ENCODE measurements at regions not wholly inside any gene's neighbourhood (a gene's known extent, or its start where the extent isn't known, plus 50 kb on each side); places are given as distances from the start of the nearest gene placed in this dataset.

DNA sequence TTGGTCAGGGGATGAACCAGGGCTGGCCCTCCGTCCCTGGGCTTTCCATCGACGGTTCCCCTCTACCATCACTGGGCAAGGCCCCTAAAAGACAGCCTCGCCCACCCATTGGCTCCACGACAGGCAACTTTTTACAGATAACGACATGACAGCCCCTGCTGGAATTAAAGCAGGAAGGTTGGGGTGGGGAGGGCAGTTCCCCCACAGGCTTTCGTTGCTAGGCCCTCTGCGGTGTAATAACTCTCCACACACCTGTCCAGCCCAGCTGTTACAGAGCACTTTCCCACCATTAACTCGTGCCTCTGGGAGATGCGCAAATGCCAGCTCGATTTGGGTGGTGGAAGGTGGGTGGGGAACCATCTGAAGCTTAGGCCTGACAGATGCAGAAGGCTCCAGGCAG, 264.2 kb upstream of the TLE3 start:
- no peak for DNase-seq

DNA sequence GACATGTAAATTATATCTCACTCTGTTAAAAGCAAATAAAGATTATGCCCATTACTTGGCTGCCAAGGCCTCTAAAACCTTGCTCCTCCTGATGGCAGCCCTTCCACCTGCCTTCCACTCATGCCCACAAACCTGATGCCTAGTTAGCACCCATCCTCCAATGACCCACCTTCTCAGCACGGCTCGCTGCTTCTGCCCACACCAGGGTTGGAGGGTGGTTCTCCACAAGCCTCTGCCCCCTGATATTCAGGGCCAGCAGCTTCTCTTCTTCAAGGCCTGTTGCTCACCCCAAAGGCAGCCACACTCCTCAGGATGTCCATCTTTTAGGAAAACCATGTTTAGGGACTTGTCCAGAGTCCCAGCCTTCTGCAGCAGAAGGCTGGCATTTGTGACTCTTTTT, 263.4 kb upstream of the TLE3 start:
- no peak for DNase-seq

DNA sequence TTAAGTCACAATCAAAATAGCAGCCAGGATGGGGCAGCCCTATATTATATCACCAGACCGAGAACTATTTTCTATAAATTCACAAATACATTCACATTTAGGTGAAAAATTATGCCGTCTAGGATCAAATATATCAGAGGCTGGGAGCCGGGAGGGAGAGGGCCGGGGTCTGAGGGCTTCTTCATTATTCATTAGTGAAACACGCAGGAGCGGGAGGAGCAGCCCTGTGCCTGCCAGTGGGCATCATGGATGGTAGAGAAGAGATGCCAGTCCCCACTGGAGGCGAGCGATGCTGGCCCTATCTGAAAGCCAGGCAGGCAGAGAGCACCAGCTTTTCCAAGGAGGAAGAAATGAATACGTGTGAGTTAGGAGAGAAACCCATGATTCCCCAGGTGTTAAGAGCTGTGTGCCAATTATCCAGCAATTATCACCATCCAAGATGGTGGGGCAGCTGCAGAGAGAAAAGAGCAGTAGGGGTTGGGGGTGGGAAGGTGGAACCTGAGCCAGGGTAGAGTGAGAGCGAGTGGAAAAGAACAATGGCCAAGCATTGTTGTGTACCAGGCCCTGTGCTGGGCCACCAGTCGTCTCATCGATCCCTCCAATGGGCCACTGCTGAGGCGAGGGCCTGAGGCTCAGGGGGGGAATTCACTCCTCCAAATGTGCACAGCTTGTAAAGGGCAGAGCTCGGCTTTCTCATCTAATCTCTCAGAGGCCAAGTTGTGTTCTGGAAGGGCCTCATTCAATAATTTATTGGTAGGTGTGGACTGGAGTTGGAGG, 261.3 kb upstream of the TLE3 start:
- DNase-seq: no peak

DNA sequence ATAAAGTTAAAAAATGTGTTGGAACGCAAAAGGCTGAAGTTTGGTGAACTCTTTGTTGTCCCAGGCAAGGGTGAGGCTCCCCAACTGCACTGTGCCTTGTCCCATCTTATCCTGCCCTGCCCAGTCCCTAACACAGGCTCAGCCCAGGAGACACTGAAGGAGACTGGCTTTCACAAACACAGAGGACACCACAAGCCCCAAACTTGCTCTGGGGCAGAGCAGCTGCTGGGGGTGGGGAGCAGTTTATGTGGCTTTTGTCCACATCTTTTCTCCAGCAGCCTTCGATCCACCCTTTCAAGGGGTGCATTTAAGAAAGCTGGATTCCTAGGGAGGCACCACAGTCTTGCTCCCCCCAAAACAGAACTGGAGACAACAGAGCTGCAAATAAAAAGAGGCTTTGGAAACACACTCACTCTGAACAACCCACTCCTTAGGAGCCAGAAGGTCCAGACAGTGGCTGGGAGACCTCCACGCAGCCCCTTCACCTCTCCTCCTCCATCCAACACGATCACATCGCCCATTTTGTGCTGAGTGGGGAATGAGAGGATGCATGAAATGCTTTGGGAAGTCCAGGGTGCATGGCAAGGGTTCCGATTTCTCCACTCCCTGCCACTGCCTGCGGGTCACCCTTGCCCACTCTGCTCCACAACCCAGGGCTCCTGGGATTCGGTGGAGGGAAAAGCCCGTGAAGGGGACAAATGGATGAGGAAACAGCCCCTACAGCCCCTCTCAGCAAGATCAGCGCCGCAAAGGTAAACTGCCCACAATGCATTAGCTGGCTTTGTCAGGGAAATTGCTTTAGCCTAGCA, 260.5 kb upstream of the TLE3 start:
- DNase-seq: no peak

DNA sequence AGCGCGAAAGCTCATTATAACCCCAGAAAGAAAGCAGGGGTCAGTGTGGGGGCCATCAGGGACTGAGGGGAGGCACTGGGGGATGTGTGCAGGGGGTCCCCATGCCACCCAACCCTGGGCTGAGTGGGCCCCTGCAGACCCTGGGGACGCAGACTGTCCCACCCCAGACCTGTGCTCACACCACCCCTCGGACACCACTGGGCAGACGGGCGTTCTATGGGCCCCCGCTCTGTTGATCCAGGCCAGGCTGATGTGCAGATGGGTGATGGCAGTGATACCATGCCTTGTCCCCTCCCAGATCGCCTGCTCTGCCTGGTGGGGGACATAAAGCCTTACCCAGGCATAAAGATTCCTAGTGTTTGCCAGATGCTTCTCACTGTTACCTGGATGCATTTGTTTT, 259.7 kb upstream of the TLE3 start:
- no peak for DNase-seq

DNA sequence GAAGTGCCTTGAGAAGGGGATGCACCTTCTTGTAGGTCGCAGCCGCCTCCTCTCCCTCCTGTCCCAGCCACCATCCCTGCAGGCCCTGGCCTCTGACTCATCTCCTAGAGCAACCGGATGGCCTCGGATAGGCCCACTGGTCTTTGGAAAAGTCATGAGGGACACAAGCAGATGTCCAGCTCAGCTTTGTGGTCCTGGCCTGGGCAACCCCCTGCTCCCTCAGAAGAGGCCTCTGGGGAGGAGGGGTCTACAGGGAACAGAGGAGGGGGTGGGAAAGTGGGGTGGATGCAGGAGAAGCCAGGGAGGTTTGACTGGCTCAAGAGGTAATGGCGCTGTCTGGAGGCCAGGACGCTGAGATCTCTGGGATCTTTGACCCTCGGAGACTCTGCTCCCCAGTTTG, 259.2 kb upstream of the TLE3 start:
- DNase-seq: no peak

DNA sequence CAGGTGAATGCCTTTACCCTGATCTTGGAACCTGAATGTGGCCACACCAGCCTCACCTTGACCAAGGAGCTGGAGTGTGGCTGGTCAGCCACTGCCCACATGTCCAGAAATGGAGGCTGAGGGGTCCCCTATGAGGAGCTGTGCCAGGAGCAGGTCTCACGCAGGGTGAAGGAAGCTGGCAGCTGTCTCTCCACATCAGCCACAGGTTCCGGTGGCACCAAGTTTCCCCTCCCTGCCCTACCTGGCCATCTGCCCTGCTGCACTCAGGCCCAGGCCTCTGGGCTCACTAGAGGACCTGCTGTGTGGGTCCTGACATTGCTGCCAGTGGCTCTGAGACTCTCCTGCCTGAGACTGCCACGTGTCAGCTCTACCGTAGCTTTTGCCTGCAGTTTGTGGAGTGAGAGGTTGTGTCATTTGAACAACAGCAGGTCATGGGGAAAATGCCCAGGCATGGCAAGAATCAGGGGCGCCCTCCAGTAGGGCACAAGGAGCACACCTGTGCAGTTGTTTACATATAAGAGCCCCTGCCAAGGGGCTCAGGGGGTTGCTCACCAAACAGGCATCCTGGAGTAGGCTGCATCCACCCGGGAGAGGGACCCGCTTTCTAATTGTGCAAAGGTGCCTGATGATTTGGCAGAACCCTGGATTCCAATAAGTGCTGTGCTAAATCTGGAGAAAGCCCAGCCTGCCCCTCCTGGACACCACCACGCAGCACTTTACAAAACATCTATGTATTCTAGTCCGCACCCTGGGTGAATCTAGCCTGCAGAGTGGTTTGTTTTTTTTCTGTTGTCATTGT, 258.5 kb upstream of the TLE3 start:
- no peak for DNase-seq

DNA sequence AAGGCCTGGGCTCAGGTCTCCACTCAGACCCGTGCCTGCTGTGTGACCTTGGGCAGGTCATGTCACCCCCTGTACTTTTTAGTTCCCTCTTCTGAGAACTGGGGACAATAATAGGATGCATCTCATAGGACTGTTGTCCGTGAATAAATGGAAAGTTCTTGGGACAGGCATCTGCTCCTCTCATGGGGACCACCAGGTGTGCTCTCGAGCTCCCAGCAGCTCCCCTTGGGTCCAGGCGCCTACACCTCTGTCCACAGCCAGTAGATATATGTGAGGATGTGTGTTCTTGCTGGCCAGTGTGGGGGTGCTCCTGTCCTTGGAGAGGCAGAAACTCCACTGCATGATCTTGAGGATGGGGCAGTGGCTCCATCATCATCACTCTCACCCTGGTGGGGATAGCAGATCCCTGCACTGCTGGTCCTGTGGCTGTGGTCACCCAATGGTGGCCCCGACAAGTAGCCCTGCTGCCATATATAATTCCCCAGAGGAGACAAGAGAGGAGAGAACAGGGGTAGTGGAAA, 257.6 kb upstream of the TLE3 start:
- no peak for DNase-seq

DNA sequence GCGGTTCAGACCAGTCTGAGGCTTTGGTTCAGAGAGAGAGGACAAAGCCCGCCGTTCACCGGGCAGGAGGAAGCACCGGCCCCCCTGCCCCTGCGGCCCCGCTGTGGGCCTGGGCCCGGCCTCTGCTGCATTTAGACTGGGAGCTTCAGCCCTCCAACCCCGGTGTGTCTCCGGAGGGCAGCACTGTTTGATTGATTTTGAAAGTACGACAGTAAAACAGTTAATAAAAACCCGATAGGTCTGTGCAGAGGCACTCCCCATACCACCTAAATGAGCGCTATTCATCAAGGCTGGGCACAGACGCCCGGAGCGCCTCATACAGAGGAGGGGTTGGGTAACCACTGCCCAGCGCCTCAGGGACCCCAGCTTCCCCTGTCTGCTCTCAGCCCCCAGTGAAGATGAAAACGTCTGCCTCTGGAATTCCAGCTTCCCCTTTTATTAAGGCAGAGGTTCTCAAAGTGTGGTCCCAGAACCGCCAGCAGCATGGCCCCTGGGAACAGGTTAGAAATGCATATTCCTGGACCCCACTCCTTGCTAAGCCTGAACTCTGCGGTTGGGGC, 256.7 kb upstream of the TLE3 start:
- DNase-seq: no peak

DNA sequence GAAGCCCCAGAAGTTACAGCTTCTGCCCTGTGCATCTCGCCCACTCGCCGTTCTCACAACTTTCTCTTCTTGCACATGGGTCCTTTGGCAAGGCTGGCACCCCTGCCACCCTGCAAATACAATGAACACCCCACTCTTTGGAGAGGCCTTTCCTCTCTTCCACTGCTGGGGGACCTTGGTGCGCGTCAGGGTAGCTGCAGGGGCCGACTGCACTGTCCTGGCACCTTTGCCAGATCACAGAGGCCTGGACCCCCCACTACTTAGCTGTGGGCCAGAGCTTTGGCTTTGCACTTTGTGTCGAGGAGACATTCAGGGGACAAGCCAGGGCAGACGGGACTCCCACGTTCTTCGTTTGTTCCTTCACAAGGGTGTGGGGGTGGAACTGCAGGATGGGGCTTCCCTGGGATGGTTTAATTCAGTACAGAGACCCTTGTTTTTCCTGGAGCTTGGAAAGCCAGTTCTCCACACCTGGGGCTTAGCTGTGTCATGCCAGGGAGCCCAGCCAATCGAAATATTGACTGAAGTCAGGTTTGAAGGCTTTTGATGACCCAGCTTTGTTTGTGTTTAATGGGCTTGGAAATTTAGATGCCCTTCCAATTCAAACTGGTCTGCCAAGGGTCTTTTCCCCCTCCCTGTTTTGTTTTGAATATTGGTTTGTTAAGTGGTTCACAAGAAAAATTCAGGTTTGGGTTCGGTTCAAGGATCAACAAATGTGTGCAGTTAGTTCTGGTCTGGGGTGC, 256.1 kb upstream of the TLE3 start:
- DNase-seq: no peak

DNA sequence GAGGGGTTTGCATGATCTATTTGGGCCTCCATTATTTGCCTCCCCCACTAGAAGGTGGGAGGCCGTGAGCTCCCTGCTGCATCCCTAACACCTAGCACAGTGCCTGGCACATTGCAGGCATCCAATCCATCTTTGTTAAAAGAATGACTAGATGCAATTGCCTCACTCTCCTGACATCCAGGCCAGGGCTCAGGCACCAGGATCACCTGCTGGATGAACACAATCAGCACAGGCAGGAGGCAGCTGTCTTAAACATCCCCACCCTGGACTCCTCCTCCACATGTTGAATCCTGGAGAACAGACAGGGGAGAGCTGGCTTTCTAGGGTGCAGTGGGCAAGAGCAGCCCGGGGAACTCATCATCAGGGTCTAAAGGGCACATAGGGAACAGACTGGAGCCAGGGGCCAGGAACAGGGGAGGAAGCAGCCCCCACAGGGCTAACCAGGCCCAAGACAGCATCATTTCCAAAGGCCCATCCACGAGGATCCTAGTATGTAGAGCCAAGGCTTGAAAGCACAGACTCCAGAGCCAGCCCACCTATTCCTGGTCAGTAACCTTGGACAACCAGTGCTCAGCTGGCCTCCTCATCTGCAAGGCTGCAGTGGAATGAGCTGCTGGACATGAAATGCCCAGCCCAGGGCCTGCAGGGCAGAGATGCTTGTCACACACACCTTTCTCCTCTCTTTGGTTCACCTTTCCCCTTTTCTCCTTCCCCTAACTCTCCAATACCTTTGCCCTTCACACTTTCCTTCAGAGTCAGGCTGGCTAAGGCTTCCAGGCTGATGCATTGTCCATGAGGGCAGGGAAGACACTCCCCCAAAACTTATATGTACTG, 254.4 kb upstream of the TLE3 start:
- DNase-seq: no peak

DNA sequence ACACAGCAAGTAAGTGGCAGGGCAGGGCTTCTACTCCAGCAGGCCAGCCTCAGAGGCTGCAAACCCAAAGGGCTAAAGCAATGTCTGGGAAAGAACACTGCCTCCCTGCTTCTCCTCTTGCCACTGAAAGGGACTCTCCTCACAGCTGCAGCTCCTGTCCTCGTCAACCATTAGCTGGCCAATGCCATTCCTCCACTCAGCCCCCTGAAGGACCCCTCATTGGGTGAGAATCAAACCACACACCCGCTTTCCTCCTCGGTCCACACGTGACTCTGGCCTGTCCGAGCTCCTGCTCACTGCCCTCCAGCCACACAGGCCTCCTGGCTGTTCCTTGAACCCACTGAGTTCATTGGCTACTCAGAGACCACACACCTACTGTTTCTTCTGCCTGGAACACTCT, 253.7 kb upstream of the TLE3 start:
- no peak for DNase-seq

DNA sequence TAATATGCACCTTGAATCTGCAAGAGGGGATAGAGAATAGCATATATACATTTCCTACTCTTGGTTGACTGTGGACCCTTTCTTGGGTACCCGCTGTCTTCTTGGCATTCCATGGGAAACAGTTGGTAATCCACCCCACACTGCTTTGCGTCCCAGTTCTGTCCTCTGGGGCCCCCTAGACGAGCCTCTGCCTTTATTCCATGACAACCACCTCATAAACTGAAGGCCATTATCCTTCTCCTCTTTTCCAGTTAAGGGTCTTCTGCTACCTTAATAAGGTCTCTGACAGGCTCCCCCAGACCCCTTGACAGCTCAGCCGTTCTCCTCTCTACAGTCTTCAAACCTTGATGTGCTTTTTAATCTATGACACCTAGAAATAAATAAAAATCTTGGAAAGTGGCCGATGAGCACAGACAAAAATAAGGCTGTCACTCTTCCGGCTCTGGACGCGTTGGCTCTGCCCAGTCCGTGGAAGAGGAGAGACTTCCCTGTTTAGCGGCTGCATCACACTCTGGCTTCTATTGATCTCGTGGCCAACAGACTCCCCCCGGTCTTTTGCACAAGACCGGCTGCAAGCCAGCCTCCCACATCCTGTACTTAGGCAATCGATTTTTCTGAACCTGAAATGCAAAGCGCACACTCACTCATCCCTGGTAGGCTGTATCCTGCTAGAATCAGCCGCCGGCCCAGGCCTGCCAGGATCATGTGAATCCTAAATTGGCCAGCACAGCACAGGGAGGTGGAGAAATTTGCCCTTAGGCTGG, 251.0 kb upstream of the TLE3 start:
- DNase-seq: no peak

DNA sequence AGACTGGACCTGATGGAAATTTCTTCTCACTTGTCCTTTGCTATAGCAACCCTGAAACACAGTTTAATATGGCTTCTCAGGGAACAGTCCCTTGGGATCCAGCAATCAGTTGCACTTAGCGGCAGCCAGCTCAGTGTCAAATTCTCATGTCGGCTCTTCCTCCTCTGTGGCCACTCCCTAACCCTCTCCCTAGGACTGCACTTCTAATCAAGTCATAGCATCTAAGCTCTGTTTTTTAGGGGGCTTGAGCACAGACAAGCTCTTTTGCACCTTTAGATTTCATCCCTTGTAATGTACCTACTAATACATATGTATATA, 250.5 kb upstream of the TLE3 start:
- DNase-seq: no peak

DNA sequence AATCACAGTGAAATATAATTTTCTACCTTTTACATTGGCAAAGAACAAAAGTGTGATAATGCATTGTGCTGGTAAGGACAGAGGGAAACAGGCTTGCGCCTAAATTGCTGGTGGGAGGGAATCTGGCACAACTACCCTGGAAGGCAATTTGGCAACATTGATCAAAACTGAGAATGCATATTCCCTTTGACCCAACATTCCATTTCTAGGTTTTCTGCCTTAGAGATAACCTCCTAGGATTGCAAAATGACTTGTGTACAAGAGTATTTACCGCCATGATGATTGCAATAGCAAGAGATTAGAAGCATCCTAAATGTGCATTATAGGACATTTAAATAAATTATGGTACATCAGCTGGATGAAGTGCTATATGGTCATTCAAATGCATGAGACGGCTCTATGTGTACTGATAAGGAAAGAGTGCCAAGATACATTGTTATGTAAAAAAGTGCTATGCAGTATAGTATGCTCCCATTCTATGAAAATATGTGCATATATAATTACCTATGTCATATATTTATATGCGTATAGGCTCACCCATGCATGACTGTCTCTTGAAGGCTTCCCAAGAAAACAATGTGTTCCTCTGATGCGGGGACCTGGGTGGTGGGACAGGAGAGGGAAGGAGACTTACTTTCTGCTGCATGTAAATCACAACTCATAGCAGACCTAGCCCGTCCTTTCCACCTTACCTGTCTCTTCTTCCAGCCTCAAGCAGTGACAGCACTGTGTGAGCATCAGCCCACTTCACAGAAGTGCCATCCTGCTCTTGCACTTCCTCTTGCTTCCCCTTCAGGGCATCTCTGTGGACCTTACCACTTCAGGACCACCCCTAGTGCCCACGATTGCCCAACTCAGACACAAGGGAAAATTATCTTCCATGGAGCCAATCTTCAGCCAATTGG, 249.9 kb upstream of the TLE3 start:
- no peak for DNase-seq

DNA sequence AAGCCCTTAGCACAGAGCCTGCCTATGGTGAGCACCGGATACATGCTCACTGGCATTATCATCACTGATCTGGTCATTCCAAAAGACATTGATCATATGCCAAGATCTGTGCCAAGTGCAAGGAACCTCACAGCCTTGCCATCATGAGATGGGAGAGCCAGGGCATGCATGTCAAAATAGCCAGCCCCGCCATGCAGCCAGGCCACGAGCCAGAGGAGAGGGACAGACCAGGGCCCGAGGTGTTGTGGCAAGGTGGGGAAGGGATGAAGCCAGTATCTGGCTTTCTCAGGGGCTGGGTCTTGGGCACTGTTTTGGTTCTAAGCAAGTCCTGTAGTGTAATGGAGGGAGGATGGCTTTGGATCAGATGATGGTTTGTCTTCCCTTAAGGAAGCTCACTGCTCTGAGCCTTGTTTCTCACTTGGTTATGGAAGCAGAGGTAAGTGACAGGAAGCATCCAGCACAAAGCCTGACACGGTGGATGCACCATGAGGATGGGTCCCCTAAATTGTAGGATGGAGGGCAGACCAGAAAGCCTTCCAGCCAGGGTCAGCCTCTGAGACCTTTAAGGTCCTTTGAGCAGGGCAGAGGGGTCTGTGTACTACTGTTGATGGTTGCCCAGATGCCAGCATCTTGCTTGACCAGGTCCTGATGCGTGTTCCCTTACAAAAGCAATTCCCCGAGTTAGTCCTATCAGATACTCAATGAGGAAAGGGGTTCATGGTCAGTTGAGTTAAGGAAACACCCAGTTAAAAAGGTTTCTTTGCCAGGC, 247.7 kb upstream of the TLE3 start:
- DNase-seq: no peak

DNA sequence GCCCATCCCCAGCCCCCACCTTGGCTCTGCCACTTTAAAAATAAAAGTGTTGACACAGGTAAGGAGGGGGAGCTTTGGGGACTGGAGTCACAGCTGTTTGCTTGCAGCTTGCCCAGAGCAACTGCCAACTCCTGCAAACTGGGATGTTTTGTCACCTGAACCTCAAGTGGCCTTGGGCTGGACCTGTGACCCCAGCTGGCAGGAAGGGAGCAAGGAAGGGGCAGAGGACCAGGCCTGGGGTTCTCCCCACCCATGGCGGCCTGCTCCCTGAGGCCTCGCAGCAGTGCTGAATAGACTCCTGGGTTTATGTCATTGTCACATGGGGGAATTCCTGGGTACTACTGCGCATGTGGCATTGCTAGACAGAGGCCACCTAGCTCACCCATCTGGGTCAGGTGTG, 246.9 kb upstream of the TLE3 start:
- no peak for DNase-seq

DNA sequence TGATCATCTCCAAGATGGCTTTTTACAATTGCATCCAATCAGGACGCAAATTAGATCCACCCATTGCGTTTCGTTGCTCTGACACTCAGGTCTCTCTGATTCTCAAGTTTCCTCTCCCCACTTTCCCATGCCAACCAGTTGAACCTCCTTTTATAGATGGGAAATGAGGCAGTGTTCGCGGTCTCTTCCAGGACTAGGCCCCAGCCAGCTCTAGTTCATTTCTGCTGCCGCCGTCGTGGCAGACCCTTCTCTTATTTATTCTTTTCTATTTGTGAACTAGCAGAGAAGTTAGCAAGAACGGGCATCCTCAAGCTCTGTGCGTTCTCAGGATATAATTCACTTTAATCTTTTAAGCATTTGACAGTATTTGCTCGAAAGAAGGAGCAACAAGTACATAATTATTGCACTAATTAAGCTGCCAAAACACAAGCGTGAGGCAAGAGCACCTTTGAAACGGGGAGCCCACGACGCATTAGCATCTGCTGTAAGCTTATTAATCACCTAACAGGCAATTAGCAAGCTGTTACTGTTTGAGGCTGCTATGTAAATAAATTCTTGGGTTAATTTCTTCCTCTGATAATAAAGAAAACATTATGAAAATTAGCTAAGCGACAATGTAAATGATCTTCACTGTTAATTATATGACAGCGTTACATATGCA, 246.4 kb upstream of the TLE3 start:
- no peak for DNase-seq

All from fibroblast of skin of scalp (primary cell).